Neural progenitor cell (in vitro differentiated cells): ENCODE measurements at regions not wholly inside any gene's neighbourhood (a gene's known extent, or its start where the extent isn't known, plus 50 kb on each side); places are given as distances from the start of the nearest gene placed in this dataset.

Source experiments
- DNase-seq: peaks from one replicate; pipeline ENCODE4 v3.0.0-alpha.2; 2016; ENCODE audit warnings: low spot score
- H2AFZ ChIP-seq: fragments of 200-600 bp; sonication (generic); replicated peaks from 2 replicates; pipeline ENCODE4 v1.6.1; 2016; ENCODE audit warnings: antibody characterized with exemption
- H3F3A ChIP-seq: fragments of 200-600 bp; sonication (generic); 2 replicates; pipeline ENCODE4 v1.6.1; 2016; ENCODE audit warnings: antibody characterized with exemption, low read depth
- H3K27ac ChIP-seq: fragments of 200-600 bp; sonication (generic); 2 replicates; pipeline ENCODE4 v1.5.1; 2016; ENCODE audit warnings: mild to moderate bottlenecking
- H3K27me3 ChIP-seq: fragments of 200-600 bp; sonication (generic); 2 replicates; pipeline ENCODE4 v1.6.1; 2016; ENCODE audit warnings: mild to moderate bottlenecking, moderate library complexity
- H3K36me3 ChIP-seq: fragments of 200-600 bp; sonication (generic); 2 replicates; pipeline ENCODE4 v1.5.1; 2016
- H3K4me1 ChIP-seq: fragments of 200-600 bp; sonication (generic); 2 replicates; pipeline ENCODE4 v1.6.1; 2016; ENCODE audit warnings: mixed run types
- H3K4me2 ChIP-seq: fragments of 200-600 bp; sonication (generic); 2 replicates; pipeline ENCODE4 v1.6.1; 2016
- H3K4me3 ChIP-seq: fragments of 200-600 bp; sonication (generic); 2 replicates; pipeline ENCODE4 v1.5.1; 2016
- H3K79me2 ChIP-seq: fragments of 200-600 bp; sonication (generic); 2 replicates; pipeline ENCODE4 v1.6.1; 2016; ENCODE audit warnings: low read depth
- H3K9ac ChIP-seq: fragments of 200-600 bp; sonication (generic); 2 replicates; pipeline ENCODE4 v1.6.1; 2016
- H3K9me3 ChIP-seq: fragments of 200-600 bp; sonication (generic); 2 replicates; pipeline ENCODE4 v1.5.1; 2016; ENCODE audit warnings: low read depth
- H4K20me1 ChIP-seq: fragments of 200-600 bp; sonication (generic); 2 replicates; pipeline ENCODE4 v1.6.1; 2016; ENCODE audit warnings: low read depth
- H3K27ac Mint-ChIP-seq: 3 replicates; pipeline ENCODE4 v1.8.0; 2021; ENCODE audit warnings: mixed read lengths
- H3K27me3 Mint-ChIP-seq: 2 replicates; pipeline ENCODE4 v1.8.0; 2022; ENCODE audit warnings: low read depth, mild to moderate bottlenecking, inconsistent platforms, moderate library complexity, mixed read lengths; ENCODE audit not compliant: insufficient read depth
- H3K36me3 Mint-ChIP-seq: 3 replicates; pipeline ENCODE4 v1.8.0; 2021; ENCODE audit warnings: mixed read lengths
- H3K4me1 Mint-ChIP-seq: 3 replicates; pipeline ENCODE4 v1.8.0; 2021; ENCODE audit warnings: mixed read lengths
- H3K4me3 Mint-ChIP-seq: 3 replicates; pipeline ENCODE4 v1.8.0; 2021; ENCODE audit warnings: mild to moderate bottlenecking, moderate library complexity, mixed read lengths
- H3K9me3 Mint-ChIP-seq: 3 replicates; pipeline ENCODE4 v1.8.0; 2020; ENCODE audit warnings: mixed read lengths
- EZH2 ChIP-seq: fragments of 200-600 bp; sonication (generic); IDR thresholded peaks from 2 replicates; pipeline ENCODE4 v1.6.1; 2017; ENCODE audit warnings: antibody characterized with exemption, mild to moderate bottlenecking, moderate library complexity
- EZH2phosphoT487 ChIP-seq: fragments of 200-600 bp; sonication (generic); IDR thresholded peaks from 2 replicates; pipeline ENCODE4 v1.6.1; 2017; ENCODE audit warnings: antibody characterized with exemption
- TF ChIP-seq, protein P1 (sequence below): fragments of 200-600 bp; sonication (generic); IDR thresholded peaks from 2 replicates; pipeline ENCODE4 v1.5.1; 2017; ENCODE audit warnings: antibody characterized with exemption, mild to moderate bottlenecking

- DNase-seq = no peak
- Mint-ChIP-seq H3K4me3 (no peak overlapping the region), H3K4me1 (no peaks in the 10 kb centered on the region), H3K36me3 (peaks cover 2% of the 10 kb centered on the region), H3K9me3 (peaks cover 15% of the 10 kb centered on the region), H3K27ac (no peak overlapping the region), H3K27me3 (peaks cover 5% of the 10 kb centered on the region)
- Histone ChIP-seq H3K4me3 (no peak overlapping the region), H3K4me2 (no peak overlapping the region), H3K36me3 (peaks cover under 1% of the 10 kb centered on the region), H3K79me2 (no peaks in the 10 kb centered on the region), H3K27me3 (no peaks in the 10 kb centered on the region), H3K9me3 (no peaks in the 10 kb centered on the region), H2AFZ (no peak overlapping the region), H3K4me1 (no peaks in the 10 kb centered on the region), H3K27ac (no peak overlapping the region), H4K20me1 (no peaks in the 10 kb centered on the region), H3K9ac (no peak overlapping the region), H3F3A (no peaks in the 10 kb centered on the region)
- TF ChIP-seq EZH2phosphoT487 = no peak
- no peak for TF ChIP-seq EZH2
- TF ChIP-seq, protein P1, sequence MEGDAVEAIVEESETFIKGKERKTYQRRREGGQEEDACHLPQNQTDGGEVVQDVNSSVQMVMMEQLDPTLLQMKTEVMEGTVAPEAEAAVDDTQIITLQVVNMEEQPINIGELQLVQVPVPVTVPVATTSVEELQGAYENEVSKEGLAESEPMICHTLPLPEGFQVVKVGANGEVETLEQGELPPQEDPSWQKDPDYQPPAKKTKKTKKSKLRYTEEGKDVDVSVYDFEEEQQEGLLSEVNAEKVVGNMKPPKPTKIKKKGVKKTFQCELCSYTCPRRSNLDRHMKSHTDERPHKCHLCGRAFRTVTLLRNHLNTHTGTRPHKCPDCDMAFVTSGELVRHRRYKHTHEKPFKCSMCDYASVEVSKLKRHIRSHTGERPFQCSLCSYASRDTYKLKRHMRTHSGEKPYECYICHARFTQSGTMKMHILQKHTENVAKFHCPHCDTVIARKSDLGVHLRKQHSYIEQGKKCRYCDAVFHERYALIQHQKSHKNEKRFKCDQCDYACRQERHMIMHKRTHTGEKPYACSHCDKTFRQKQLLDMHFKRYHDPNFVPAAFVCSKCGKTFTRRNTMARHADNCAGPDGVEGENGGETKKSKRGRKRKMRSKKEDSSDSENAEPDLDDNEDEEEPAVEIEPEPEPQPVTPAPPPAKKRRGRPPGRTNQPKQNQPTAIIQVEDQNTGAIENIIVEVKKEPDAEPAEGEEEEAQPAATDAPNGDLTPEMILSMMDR = no peak
Measured at GRCh38 chr15:26102365-26102764, 239.2 kb upstream of the ATP10A start.

DNA sequence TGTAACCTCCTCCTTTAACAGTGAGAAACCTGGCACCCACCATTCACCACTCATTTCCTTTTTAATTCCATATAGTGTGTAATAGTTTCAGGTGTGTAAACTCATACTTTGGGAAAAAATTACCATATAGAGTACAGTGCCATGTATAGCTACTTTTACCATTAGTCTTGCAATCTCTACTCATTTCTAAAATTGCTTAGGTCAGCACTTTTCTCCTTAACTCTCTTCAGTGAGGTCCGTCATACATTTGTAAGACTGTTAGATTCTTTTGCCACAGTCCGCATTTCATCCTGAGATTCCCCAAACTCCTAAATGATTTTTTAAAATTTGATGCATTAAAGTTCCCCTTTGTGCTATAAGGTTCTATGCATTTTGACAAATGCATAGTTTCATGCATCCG lies 238.3 kb upstream of the ATP10A start:
- no peak overlapping the region for H3K4me2 ChIP-seq
- DNase-seq = no peak

DNA sequence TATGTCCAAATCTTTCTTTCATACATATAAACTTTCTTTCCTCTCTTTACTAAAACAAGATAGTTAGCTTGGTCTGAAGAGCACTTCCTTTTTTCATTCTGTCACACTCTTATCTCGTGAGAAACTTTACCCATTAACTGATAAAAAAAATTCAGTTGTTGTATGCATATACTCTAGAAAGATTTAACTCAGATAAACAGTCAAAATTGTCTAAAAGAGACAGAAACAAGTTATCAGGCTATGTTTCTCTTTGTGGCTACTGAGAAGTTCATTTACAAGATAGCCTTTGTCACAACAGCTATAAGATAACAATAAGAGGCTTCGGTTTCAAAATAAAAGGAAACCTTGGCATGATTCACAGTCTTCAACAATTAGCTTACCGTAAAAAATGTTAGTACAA lies 235.7 kb upstream of the ATP10A start:
- Histone ChIP-seq H3F3A (no peaks in the 10 kb centered on the region), H3K4me1 (no peaks in the 10 kb centered on the region), H3K9me3 (no peaks in the 10 kb centered on the region), H3K4me3 (no peak overlapping the region), H3K4me2 (no peak overlapping the region), H3K36me3 (no peaks in the 10 kb centered on the region), H3K27me3 (peaks cover 3% of the 10 kb centered on the region), H3K9ac (no peak overlapping the region), H4K20me1 (no peaks in the 10 kb centered on the region), H2AFZ (no peak overlapping the region), H3K27ac (no peak overlapping the region), H3K79me2 (no peaks in the 10 kb centered on the region)
- TF ChIP-seq EZH2phosphoT487 = no peak
- TF ChIP-seq, protein P1 = no peak
- Mint-ChIP-seq H3K9me3 (peaks cover 5% of the 10 kb centered on the region), H3K4me1 (no peaks in the 10 kb centered on the region), H3K36me3 (no peaks in the 10 kb centered on the region), H3K27ac (no peak overlapping the region), H3K27me3 (peaks cover 5% of the 10 kb centered on the region), H3K4me3 (no peak overlapping the region)
- DNase-seq = no peak

More for the DNA sequence above, 238.3 kb upstream of the ATP10A start:
- H3K36me3 Mint-ChIP-seq = no peaks in the 10 kb centered on the region
- H3K27me3 ChIP-seq = no peaks in the 10 kb centered on the region
- no peaks in the 10 kb centered on the region for H3K4me1 Mint-ChIP-seq
- H3K27me3 Mint-ChIP-seq = peaks cover 5% of the 10 kb centered on the region
- H3K9ac ChIP-seq = no peak overlapping the region
- no peaks in the 10 kb centered on the region for H4K20me1 ChIP-seq
- H3K79me2 ChIP-seq = no peaks in the 10 kb centered on the region
- H3K4me3 Mint-ChIP-seq = no peak overlapping the region
- TF ChIP-seq, protein P1 = no peak
- TF ChIP-seq EZH2phosphoT487 (no peak), EZH2 (no peak)
- no peaks in the 10 kb centered on the region for H3K9me3 ChIP-seq
- H3K27ac ChIP-seq = no peak overlapping the region
- H3F3A ChIP-seq = no peaks in the 10 kb centered on the region
- no peak overlapping the region for H3K4me3 ChIP-seq
- peaks cover 11% of the 10 kb centered on the region for H3K9me3 Mint-ChIP-seq
- H3K36me3 ChIP-seq = no peaks in the 10 kb centered on the region
- H3K4me1 ChIP-seq = no peaks in the 10 kb centered on the region
- no peak overlapping the region for H3K27ac Mint-ChIP-seq
- no peak overlapping the region for H2AFZ ChIP-seq
